ENCODE measurements at regions not wholly inside any gene's neighbourhood (a gene's known extent, or its start where the extent isn't known, plus 50 kb on each side); places are given as distances from the start of the nearest gene placed in this dataset.
A peak's percentile ranks its signal among the peaks of the same experiment; 100 is the strongest.

- Histone ChIP-seq H3K27me3 (ENCODE audit: low read depth) (no peaks in the 10 kb centered on the region), H3K4me1 (peaks cover 8% of the 10 kb centered on the region), H3K36me3 (replicated peaks) (no peaks in the 10 kb centered on the region), H3K4me3 (no peak overlapping the region), H3K9me3 (no peaks in the 10 kb centered on the region)
- in situ Hi-C loops (cut with MboI; ENCODE audit: low sequenced_read_pairs): no loop called here
- no peak for DNase-seq (ENCODE audit: low spot score in 2 of 2)
Measured at GRCh38 chr19:30711826-30712225, 339.6 kb downstream of the ZNF536 start.

- no peaks in the 10 kb centered on the region for H3K36me3 ChIP-seq (replicated peaks)
- in situ Hi-C loops (cut with MboI; ENCODE audit: low sequenced_read_pairs): no loop called here
- no peaks in the 10 kb centered on the region for H3K27me3 ChIP-seq (ENCODE audit: low read depth)
- no peak overlapping the region for H3K4me3 ChIP-seq
- H3K9me3 ChIP-seq: no peaks in the 10 kb centered on the region
- peak; percentile 8 to 45 for DNase-seq (ENCODE audit: low spot score in 2 of 2)
- peaks cover 8% of the 10 kb centered on the region for H3K4me1 ChIP-seq
Measured at GRCh38 chr19:30711296-30711695, 339.1 kb downstream of the ZNF536 start.

GRCh38 chr19:30710721-30711120 is 338.5 kb downstream of the ZNF536 start:
- in situ Hi-C loops (cut with MboI; ENCODE audit: low sequenced_read_pairs): no loop called here

GRCh38 chr19:30708416-30709178 is 336.4 kb downstream of the ZNF536 start:
- Histone ChIP-seq H3K27me3 (ENCODE audit: low read depth) (no peaks in the 10 kb centered on the region), H3K36me3 (replicated peaks) (no peaks in the 10 kb centered on the region), H3K9me3 (no peaks in the 10 kb centered on the region), H3K4me1 (peaks cover 8% of the 10 kb centered on the region), H3K4me3 (no peak overlapping the region)
- in situ Hi-C loops (cut with MboI; ENCODE audit: low sequenced_read_pairs): no loop called here
- no peak for DNase-seq (ENCODE audit: low spot score in 2 of 2)

More at GRCh38 chr19:30710721-30711120, 338.5 kb downstream of the ZNF536 start:
- peaks cover 8% of the 10 kb centered on the region for H3K4me1 ChIP-seq
- H3K9me3 ChIP-seq: no peaks in the 10 kb centered on the region
- no peaks in the 10 kb centered on the region for H3K27me3 ChIP-seq (ENCODE audit: low read depth)
- no peak for DNase-seq (ENCODE audit: low spot score in 2 of 2)
- H3K4me3 ChIP-seq: no peak overlapping the region
- H3K36me3 ChIP-seq (replicated peaks): no peaks in the 10 kb centered on the region

GRCh38 chr19:30704771-30705330 is 332.7 kb downstream of the ZNF536 start:
- Histone ChIP-seq H3K9me3 (no peaks in the 10 kb centered on the region), H3K4me1 (no peaks in the 10 kb centered on the region), H3K4me3 (no peak overlapping the region), H3K36me3 (replicated peaks) (no peaks in the 10 kb centered on the region), H3K27me3 (ENCODE audit: low read depth) (no peaks in the 10 kb centered on the region)
- in situ Hi-C loops (cut with MboI; ENCODE audit: low sequenced_read_pairs): no loop called here
- no peak for DNase-seq (ENCODE audit: low spot score in 2 of 2)

- Histone ChIP-seq H3K4me1 (no peaks in the 10 kb centered on the region), H3K27me3 (ENCODE audit: low read depth) (no peaks in the 10 kb centered on the region), H3K36me3 (replicated peaks) (no peaks in the 10 kb centered on the region), H3K9me3 (no peaks in the 10 kb centered on the region), H3K4me3 (no peak overlapping the region)
- in situ Hi-C loops (cut with MboI; ENCODE audit: low sequenced_read_pairs): no loop called here
- no peak for DNase-seq (ENCODE audit: low spot score in 2 of 2)
Measured at GRCh38 chr19:30703645-30704044, 331.5 kb downstream of the ZNF536 start.

- no peaks in the 10 kb centered on the region for H3K27me3 ChIP-seq (ENCODE audit: low read depth)
- in situ Hi-C loops (cut with MboI; ENCODE audit: low sequenced_read_pairs): no loop called here
- H3K9me3 ChIP-seq: no peaks in the 10 kb centered on the region
- no peaks in the 10 kb centered on the region for H3K36me3 ChIP-seq (replicated peaks)
- H3K4me3 ChIP-seq: no peak overlapping the region
- H3K4me1 ChIP-seq: no peaks in the 10 kb centered on the region
- DNase-seq (ENCODE audit: low spot score in 2 of 2): no peak
Measured at GRCh38 chr19:30701178-30701577, 329.0 kb downstream of the ZNF536 start.

GRCh38 chr19:30699871-30700280 is 327.7 kb downstream of the ZNF536 start:
- DNase-seq (ENCODE audit: low spot score in 2 of 2): no peak
- no peaks in the 10 kb centered on the region for H3K27me3 ChIP-seq (ENCODE audit: low read depth)
- no peaks in the 10 kb centered on the region for H3K36me3 ChIP-seq (replicated peaks)
- in situ Hi-C loops (cut with MboI; ENCODE audit: low sequenced_read_pairs): loop anchor here (25.0 kb wide), 2 partner anchors 1337 to 1862 kb away; no protein-coding TSS in a partner anchor
- H3K4me1 ChIP-seq: no peaks in the 10 kb centered on the region
- H3K9me3 ChIP-seq: no peaks in the 10 kb centered on the region
- H3K4me3 ChIP-seq: no peak overlapping the region

- H3K36me3 ChIP-seq (replicated peaks): no peaks in the 10 kb centered on the region
- no peak overlapping the region for H3K4me3 ChIP-seq
- H3K9me3 ChIP-seq: no peaks in the 10 kb centered on the region
- H3K4me1 ChIP-seq: no peaks in the 10 kb centered on the region
- in situ Hi-C loops (cut with MboI; ENCODE audit: low sequenced_read_pairs): loop anchor here (25.0 kb wide), 2 partner anchors 1341 to 1866 kb away; no protein-coding TSS in a partner anchor
- H3K27me3 ChIP-seq (ENCODE audit: low read depth): no peaks in the 10 kb centered on the region
- DNase-seq (ENCODE audit: low spot score in 2 of 2): peak; percentile 27 to 72
Measured at GRCh38 chr19:30696514-30696913, 324.3 kb downstream of the ZNF536 start.

GRCh38 chr19:30695171-30695875 is 323.1 kb downstream of the ZNF536 start:
- Histone ChIP-seq H3K27me3 (ENCODE audit: low read depth) (no peaks in the 10 kb centered on the region), H3K4me3 (no peak overlapping the region), H3K36me3 (replicated peaks) (no peaks in the 10 kb centered on the region), H3K9me3 (no peaks in the 10 kb centered on the region), H3K4me1 (no peaks in the 10 kb centered on the region)
- in situ Hi-C loops (cut with MboI; ENCODE audit: low sequenced_read_pairs): loop anchor here (25.0 kb wide), 2 partner anchors 1342 to 1867 kb away; no protein-coding TSS in a partner anchor
- peak in 1 of 2 experiments; percentile 42 for DNase-seq (ENCODE audit: low spot score in 2 of 2)

GRCh38 chr19:30694156-30694755 is 322.1 kb downstream of the ZNF536 start:
- Histone ChIP-seq H3K4me3 (no peak overlapping the region), H3K4me1 (no peaks in the 10 kb centered on the region), H3K36me3 (replicated peaks) (no peaks in the 10 kb centered on the region), H3K27me3 (ENCODE audit: low read depth) (no peaks in the 10 kb centered on the region), H3K9me3 (no peaks in the 10 kb centered on the region)
- in situ Hi-C loops (cut with MboI; ENCODE audit: low sequenced_read_pairs): loop anchor here (25.0 kb wide), 2 partner anchors 1343 to 1868 kb away; no protein-coding TSS in a partner anchor
- no peak for DNase-seq (ENCODE audit: low spot score in 2 of 2)

GRCh38 chr19:30692879-30693503 is 320.8 kb downstream of the ZNF536 start:
- DNase-seq (ENCODE audit: low spot score in 2 of 2): no peak
- in situ Hi-C loops (cut with MboI; ENCODE audit: low sequenced_read_pairs): loop anchor here (25.0 kb wide), 2 partner anchors 1344 to 1869 kb away; no protein-coding TSS in a partner anchor
- no peaks in the 10 kb centered on the region for H3K36me3 ChIP-seq (replicated peaks)
- H3K4me3 ChIP-seq: no peak overlapping the region
- no peaks in the 10 kb centered on the region for H3K4me1 ChIP-seq
- H3K9me3 ChIP-seq: no peaks in the 10 kb centered on the region
- H3K27me3 ChIP-seq (ENCODE audit: low read depth): no peaks in the 10 kb centered on the region

GRCh38 chr19:30692181-30692811 is 320.1 kb downstream of the ZNF536 start:
- H3K4me3 ChIP-seq: no peak overlapping the region
- no peak for DNase-seq (ENCODE audit: low spot score in 2 of 2)
- H3K4me1 ChIP-seq: no peaks in the 10 kb centered on the region
- in situ Hi-C loops (cut with MboI; ENCODE audit: low sequenced_read_pairs): loop anchor here (25.0 kb wide), 2 partner anchors 1345 to 1870 kb away; no protein-coding TSS in a partner anchor
- H3K9me3 ChIP-seq: no peaks in the 10 kb centered on the region
- H3K36me3 ChIP-seq (replicated peaks): no peaks in the 10 kb centered on the region
- H3K27me3 ChIP-seq (ENCODE audit: low read depth): no peaks in the 10 kb centered on the region
